H1 (cell line): ENCODE measurements at regions not wholly inside any gene's neighbourhood (a gene's known extent, or its start where the extent isn't known, plus 50 kb on each side); places are given as distances from the start of the nearest gene placed in this dataset.

Experiments
- CTCF ChIA-PET: fragments of 300-600 bp; sonication (Branson Sonifier 250); formaldehyde crosslinking; loops from one replicate; lab custom pipeline; 2021; ENCODE audit not compliant: partially characterized antibody; lab: Charles Lee
- POLR2A ChIA-PET: fragments of 300-600 bp; sonication (Branson Sonifier 250); formaldehyde crosslinking; loops from one replicate; lab custom pipeline; 2021; ENCODE audit warnings: inconsistent platforms; ENCODE audit not compliant: partially characterized antibody; lab: Charles Lee
- DNase-seq, 2 experiments: peaks; one replicate each; pipeline versions ENCODE4 v3.0.0 to v3.0.0-alpha.2; 2010 to 2022; ENCODE audit warnings: low spot score in 2 of 2, low read depth in 1 of 2, mixed read lengths in 1 of 2
- FAIRE-seq: peaks from 2 replicates; lab custom pipeline; 2011; peaks lifted over from hg19 to GRCh38; lab: Jason Lieb, UNC
- H2AFZ ChIP-seq: 2 replicates; pipeline ENCODE4 v1.8.1; 2012; ENCODE audit warnings: low read length, inconsistent platforms
- H2AK5ac ChIP-seq: 2 replicates; pipeline ENCODE4 v1.6.1; 2013; ENCODE audit warnings: low read depth, low read length
- H2BK120ac ChIP-seq: replicated peaks from 2 replicates; pipeline ENCODE3; 2013; ENCODE audit warnings: low read depth, low read length, inconsistent platforms
- H2BK12ac ChIP-seq: 2 replicates; pipeline ENCODE4 v1.6.1; 2013; ENCODE audit warnings: low read depth, low read length
- H2BK15ac ChIP-seq: 2 replicates; pipeline ENCODE4 v1.6.1; 2013; ENCODE audit warnings: low read length
- H2BK20ac ChIP-seq: 2 replicates; pipeline ENCODE4 v1.6.1; 2013; ENCODE audit warnings: low read length
- H2BK5ac ChIP-seq: 2 replicates; pipeline ENCODE4 v1.6.1; 2013; ENCODE audit warnings: low read depth, low read length
- H3K14ac ChIP-seq: 2 replicates; pipeline ENCODE4 v1.6.1; 2013; ENCODE audit warnings: inconsistent platforms; ENCODE audit not compliant: insufficient read length
- H3K18ac ChIP-seq: 2 replicates; pipeline ENCODE4 v1.6.1; 2013; ENCODE audit warnings: low read length; ENCODE audit errors: extremely low read depth
- H3K23ac ChIP-seq: 2 replicates; pipeline ENCODE4 v1.6.1; 2013; ENCODE audit warnings: inconsistent platforms; ENCODE audit not compliant: insufficient read length
- H3K23me2 ChIP-seq: 2 replicates; pipeline ENCODE4 v1.6.1; 2013; ENCODE audit warnings: low read depth, low read length
- H3K27ac ChIP-seq: 2 replicates; pipeline ENCODE4 v1.6.1; 2011; ENCODE audit warnings: low read depth, low read length, inconsistent platforms
- H3K27me3 ChIP-seq, 4 experiments: replicated peaks in 1 of 4; 1 replicate in 1 of 4; 2 replicates in 3 of 4; pipeline versions ENCODE4 v1.6.1 to v1.8.1; 2011 to 2013; ENCODE audit warnings: low read length in 3 of 4, mild to moderate bottlenecking in 3 of 4, inconsistent platforms in 2 of 4, mixed read lengths in 2 of 4, moderate library complexity in 1 of 4; ENCODE audit not compliant: control insufficient read depth in 3 of 4, insufficient read depth in 3 of 4; ENCODE audit errors: extremely low read depth in 1 of 4
- H3K36me3 ChIP-seq, 4 experiments: 2 replicates each; pipeline versions ENCODE4 v1.6.1 to v1.8.1; 2011 to 2013; ENCODE audit warnings: mild to moderate bottlenecking in 4 of 4, low read length in 3 of 4, moderate library complexity in 2 of 4, control low read depth in 1 of 4, inconsistent platforms in 1 of 4; ENCODE audit not compliant: insufficient read depth in 4 of 4, control insufficient read depth in 2 of 4
- H3K4ac ChIP-seq: replicated peaks from 2 replicates; pipeline ENCODE3; 2013; ENCODE audit warnings: low read length, low read depth, mixed read lengths, inconsistent platforms; ENCODE audit not compliant: insufficient read length
- H3K4me1 ChIP-seq, 4 experiments: replicated peaks in 1 of 4; 1 replicate in 1 of 4; 2 replicates in 3 of 4; pipeline versions ENCODE4 v1.6.1 to v1.8.1; 2011 to 2013; ENCODE audit warnings: low read length in 3 of 4, inconsistent platforms in 2 of 4, mixed read lengths in 1 of 4; ENCODE audit not compliant: insufficient read depth in 4 of 4, control insufficient read depth in 3 of 4
- H3K4me2 ChIP-seq, 2 experiments: 2 replicates each; pipeline versions ENCODE4 v1.6.1 to v1.8.1; 2011 to 2013; ENCODE audit warnings: low read depth in 2 of 2, low read length in 2 of 2, control low read depth in 1 of 2, inconsistent platforms in 1 of 2, mild to moderate bottlenecking in 1 of 2; ENCODE audit not compliant: insufficient read depth in 1 of 2
- H3K4me3 ChIP-seq, 4 experiments: fragments of 200-600, 300-600 bp in 1 of 4; sonication (generic), shearing (Covaris generic), sonication (Bioruptor Twin) in 1 of 4; 2 replicates each; pipeline versions ENCODE4 v1.5.1 to v1.8.1; 2011 to 2016; ENCODE audit warnings: low read length in 4 of 4, low read depth in 3 of 4, control low read depth in 2 of 4, inconsistent platforms in 2 of 4, mild to moderate bottlenecking in 2 of 4, mixed read lengths in 1 of 4, moderate library complexity in 1 of 4; ENCODE audit not compliant: insufficient read depth in 2 of 4; ENCODE audit errors: extremely low read depth in 1 of 4
- H3K56ac ChIP-seq: replicated peaks from 2 replicates; pipeline ENCODE3; 2013; ENCODE audit warnings: low read depth, mild to moderate bottlenecking, mixed read lengths, low read length, inconsistent platforms; ENCODE audit not compliant: insufficient read length
- H3K79me1 ChIP-seq: 2 replicates; pipeline ENCODE4 v1.6.1; 2013; ENCODE audit warnings: low read depth, low read length, control low read depth
- H3K79me2 ChIP-seq, 2 experiments: 2 replicates each; pipeline versions ENCODE4 v1.6.1 to v1.8.1; 2012 to 2013; ENCODE audit warnings: low read length in 2 of 2, mild to moderate bottlenecking in 2 of 2, inconsistent platforms in 1 of 2; ENCODE audit not compliant: insufficient read depth in 2 of 2, control insufficient read depth in 1 of 2
- H3K9ac ChIP-seq, 4 experiments: replicated peaks in 1 of 4; 1 replicate in 1 of 4; 2 replicates in 3 of 4; pipeline versions ENCODE4 v1.6.1 to v1.8.1; 2011 to 2013; ENCODE audit warnings: low read depth in 3 of 4, low read length in 3 of 4, control low read depth in 2 of 4, mild to moderate bottlenecking in 2 of 4, moderate library complexity in 2 of 4, inconsistent platforms in 1 of 4; ENCODE audit errors: extremely low read depth in 1 of 4
- H3K9me3 ChIP-seq, 2 experiments: 2 replicates each; pipeline versions ENCODE4 v1.6.1 to v1.8.1; 2012 to 2013; ENCODE audit warnings: mild to moderate bottlenecking in 2 of 2, moderate library complexity in 2 of 2, control low read depth in 1 of 2, inconsistent platforms in 1 of 2, low read depth in 1 of 2, low read length in 1 of 2, mixed read lengths in 1 of 2; ENCODE audit not compliant: insufficient read depth in 2 of 2
- H4K20me1 ChIP-seq, 2 experiments: replicated peaks in 1 of 2; 2 replicates each; pipeline versions ENCODE3 to v1.8.1; 2011 to 2013; ENCODE audit warnings: inconsistent platforms in 2 of 2, low read length in 2 of 2, mild to moderate bottlenecking in 1 of 2; ENCODE audit not compliant: insufficient read depth in 2 of 2, control insufficient read depth in 1 of 2
- H4K5ac ChIP-seq: 2 replicates; pipeline ENCODE4 v1.6.1; 2013; ENCODE audit warnings: low read length, low read depth, mixed read lengths, inconsistent platforms; ENCODE audit not compliant: insufficient read length
- H4K8ac ChIP-seq: 2 replicates; pipeline ENCODE4 v1.8.0; 2013; ENCODE audit warnings: mild to moderate bottlenecking, moderate library complexity, low read length, inconsistent platforms; ENCODE audit not compliant: insufficient read depth; ENCODE audit errors: extremely low read depth
- H4K91ac ChIP-seq: replicated peaks from 2 replicates; pipeline ENCODE3; 2013; ENCODE audit warnings: low read length, mixed read lengths, inconsistent platforms; ENCODE audit not compliant: insufficient read length
- ATF3 ChIP-seq: IDR thresholded peaks from 2 replicates; pipeline ENCODE4 v1.6.1; 2011; ENCODE audit warnings: low read depth, mild to moderate bottlenecking, low read length; ENCODE audit not compliant: insufficient read depth
- BACH1 ChIP-seq: IDR thresholded peaks from 2 replicates; pipeline ENCODE4 v1.6.1; 2012; ENCODE audit warnings: low read length, improper control_type of control experiment
- FOSL1 ChIP-seq: IDR thresholded peaks from 2 replicates; pipeline ENCODE4 v1.6.1; 2011; ENCODE audit warnings: mild to moderate bottlenecking, low read depth, low read length, moderate library complexity; ENCODE audit not compliant: insufficient read depth
- JUN ChIP-seq: IDR thresholded peaks from 2 replicates; pipeline ENCODE4 v1.6.1; 2011; ENCODE audit warnings: low read depth, mild to moderate bottlenecking, improper control_type of control experiment, low read length
- KDM4A ChIP-seq: IDR thresholded peaks from one replicate; pipeline ENCODE4 v1.7.1; 2012; ENCODE audit warnings: low read depth, mild to moderate bottlenecking, moderate library complexity, low read length, inconsistent platforms; ENCODE audit not compliant: severe bottlenecking
- MAFK ChIP-seq: IDR thresholded peaks from 2 replicates; pipeline ENCODE4 v1.6.1; 2012; ENCODE audit warnings: low read depth, mild to moderate bottlenecking, improper control_type of control experiment, low read length
- RAD21 ChIP-seq, 2 experiments: IDR thresholded peaks in 1 of 2; conservative IDR thresholded peaks in 1 of 2; 2 replicates each; pipeline ENCODE4 v1.6.1; 2011; ENCODE audit warnings: low read depth in 2 of 2, low read length in 2 of 2, improper control_type of control experiment in 1 of 2, inconsistent platforms in 1 of 2, mild to moderate bottlenecking in 1 of 2, moderate library complexity in 1 of 2
- RBBP5 ChIP-seq: IDR thresholded peaks from 2 replicates; pipeline ENCODE4 v1.7.1; 2012; ENCODE audit warnings: low read depth, mild to moderate bottlenecking, inconsistent platforms, low read length, moderate library complexity, borderline replicate concordance
- RXRA ChIP-seq: IDR thresholded peaks from 2 replicates; pipeline ENCODE4 v1.6.1; 2011; ENCODE audit warnings: low read depth, mild to moderate bottlenecking, low read length, moderate library complexity; ENCODE audit not compliant: insufficient read depth
- SIN3A ChIP-seq, 2 experiments: IDR thresholded peaks in 1 of 2; conservative IDR thresholded peaks in 1 of 2; 2 replicates each; pipeline ENCODE4 v1.6.1; 2011 to 2012; ENCODE audit warnings: low read length in 2 of 2, improper control_type of control experiment in 1 of 2, low read depth in 1 of 2, mild to moderate bottlenecking in 1 of 2
- TAF1 ChIP-seq: IDR thresholded peaks from 2 replicates; pipeline ENCODE4 v1.6.1; 2011; ENCODE audit warnings: mild to moderate bottlenecking, low read depth, low read length
- TAF7 ChIP-seq: optimal IDR thresholded peaks from 2 replicates; pipeline ENCODE3; 2011; ENCODE audit warnings: low read depth, mild to moderate bottlenecking, inconsistent platforms, low read length, moderate library complexity, borderline replicate concordance
- TEAD4 ChIP-seq: IDR thresholded peaks from 2 replicates; pipeline ENCODE4 v1.6.1; 2012; ENCODE audit warnings: low read depth, low read length, inconsistent platforms, mixed read lengths

GRCh38 chr11:33549483-33549882, 151.1 kb downstream of the C11orf91 start (continued):
- no peak for TF ChIP-seq SIN3A (conservative IDR thresholded peaks at IDR 0.05 in 1 of 2, IDR thresholded peaks at IDR 0.05 in 1 of 2; ENCODE audit: low read depth in 1 of 2, low read length in 2 of 2)

- CTCF ChIA-PET: interaction anchor here (0.6 to 9.6 kb wide), 4 partner anchors 53 to 520 kb away, joined by 3 to 167 read pairs (median 4); no protein-coding TSS in a partner anchor
- Histone ChIP-seq H3K18ac (no peak overlapping the region), H3K4ac (no peak overlapping the region), H3K79me2 (no peaks in the 10 kb centered on the region), H3K36me3 (no peaks in the 10 kb centered on the region), H2BK12ac (no peak overlapping the region), H3K27ac (no peak overlapping the region), H4K5ac (no peak overlapping the region), H2BK20ac (no peak overlapping the region), H3K56ac (no peak overlapping the region), H3K4me2 (no peak overlapping the region), H3K9ac (no peak overlapping the region), H3K27me3 (no peaks in the 10 kb centered on the region), H2BK5ac (no peak overlapping the region), H3K4me3 (no peak overlapping the region), H3K23ac (no peak overlapping the region), H4K20me1 (no peaks in the 10 kb centered on the region), H3K14ac (no peak overlapping the region), H3K79me1 (no peaks in the 10 kb centered on the region), H2AK5ac (no peak overlapping the region), H3K4me1 (no peaks in the 10 kb centered on the region), H2AFZ (no peak overlapping the region), H3K9me3 (no peaks in the 10 kb centered on the region; a peak in 1 of 4 replicates), H2BK15ac (no peak overlapping the region), H4K8ac (no peak overlapping the region), H2BK120ac (no peak overlapping the region), H4K91ac (no peak overlapping the region), H3K23me2 (no peaks in the 10 kb centered on the region)
- no peak for DNase-seq
- POLR2A ChIA-PET: no interaction called here
- no peak for FAIRE-seq
- TF ChIP-seq FOSL1: no peak
- TF ChIP-seq TEAD4: no peak
- no peak for TF ChIP-seq BACH1
- no peak for TF ChIP-seq RXRA
- TF ChIP-seq JUN: no peak
- no peak for TF ChIP-seq ATF3
- TF ChIP-seq KDM4A: no peak
- no peak for TF ChIP-seq TAF1
- no peak for TF ChIP-seq TAF7
- TF ChIP-seq MAFK: no peak
- TF ChIP-seq RBBP5: no peak
- no peak for TF ChIP-seq RAD21 (IDR thresholded peaks at IDR 0.05 in 1 of 2, conservative IDR thresholded peaks at IDR 0.05 in 1 of 2; ENCODE audit: low read depth in 2 of 2, low read length in 2 of 2)
These were observed 154.7 kb downstream of the C11orf91 start for GRCh38 chr11:33545931-33546330.
